A549 (cell line): ENCODE measurements at regions not wholly inside any gene's neighbourhood (a gene's known extent, or its start where the extent isn't known, plus 50 kb on each side); places are given as distances from the start of the nearest gene placed in this dataset.
"Not testable (repeated sequence)": the region's sequence is repeated elsewhere in the genome, so short reads cannot be mapped to it uniquely, and the experiment has no call there.

Source experiments
- ATAC-seq, 2 experiments: fragments of 200-7000 bp in 1 of 2; fragments of >200 bp in 1 of 2; cut with Nextera tagmentation in 1 of 2; cut with Tn5 transposase in 1 of 2; 3 replicates each; pipeline versions ENCODE4 v1.8.0 to v1.9.1; 2018 to 2020; ENCODE audit warnings: mild to moderate bottlenecking in 1 of 2, moderate library complexity in 1 of 2
- CTCF ChIA-PET: fragments of 300-600 bp; sonication (Branson Sonifier 250); formaldehyde crosslinking; extraction: SDS; loops from one replicate; lab custom pipeline; 2021; ENCODE audit warnings: antibody characterized with exemption, inconsistent platforms; lab: Yijun Ruan, JAX
- POLR2A ChIA-PET: fragments of 350-600 bp; formaldehyde crosslinking; extraction: SDS; loops from one replicate; lab custom pipeline; 2021; ENCODE audit warnings: antibody characterized with exemption, inconsistent platforms; lab: Yijun Ruan, JAX
- DNase-seq, 2 experiments: peaks; one replicate each; pipeline versions ENCODE4 v3.0.0 to v3.0.0-alpha.2; 2011 to 2016; ENCODE audit warnings: low read depth in 1 of 2, low spot score in 1 of 2
- FAIRE-seq: peaks from 2 replicates; lab custom pipeline; 2011; peaks lifted over from hg19 to GRCh38; lab: Jason Lieb, UNC
- H3K27ac ChIP-seq, 2 experiments: fragments of >200 bp; sonication (Bioruptor Twin); formaldehyde crosslinking; 3 replicates each; pipeline ENCODE4 v1.5.1; 2016 to 2017
- H3K4me1 ChIP-seq: fragments of >200 bp; sonication (Bioruptor Twin); formaldehyde crosslinking; 3 replicates; pipeline ENCODE4 v1.6.1; 2016
- H3K4me2 ChIP-seq: fragments of >200 bp; sonication (Bioruptor Twin); formaldehyde crosslinking; 3 replicates; pipeline ENCODE4 v1.6.1; 2016
- H3K4me3 ChIP-seq: fragments of >200 bp; sonication (Bioruptor Twin); formaldehyde crosslinking; 3 replicates; pipeline ENCODE4 v1.5.1; 2016
- H3K9me3 ChIP-seq: fragments of >200 bp; sonication (Bioruptor Twin); formaldehyde crosslinking; 3 replicates; pipeline ENCODE4 v1.6.1; 2016
- BHLHE40 ChIP-seq: IDR thresholded peaks from 2 replicates; pipeline ENCODE4 v1.6.1; 2012; ENCODE audit warnings: low read depth, low read length, inconsistent platforms
- CBX8 ChIP-seq: fragments of 200-600 bp; sonication (generic); IDR thresholded peaks from 2 replicates; pipeline ENCODE4 v1.6.1; 2016
- CEBPB ChIP-seq, 2 experiments: fragments of >200 bp in 1 of 2; sonication (Bioruptor Twin) in 1 of 2; formaldehyde crosslinking in 1 of 2; IDR thresholded peaks; 2 replicates each; pipeline ENCODE4 v1.6.1; 2012 to 2016
- CHD4 ChIP-seq: fragments of 200-600 bp; sonication (generic); IDR thresholded peaks from 2 replicates; pipeline ENCODE4 v1.6.1; 2016; ENCODE audit warnings: antibody characterized with exemption, mild to moderate bottlenecking, borderline replicate concordance
- EP300 ChIP-seq, 2 experiments: fragments of >200 bp; sonication (Bioruptor Twin); formaldehyde crosslinking; IDR thresholded peaks; 2 replicates in 1 of 2; 3 replicates in 1 of 2; pipeline ENCODE4 v1.6.1; 2016 to 2017
- FOXS1 ChIP-seq: fragments of 250-450 bp; sonication (Bioruptor Pico); IDR thresholded peaks from 2 replicates; pipeline ENCODE4 v1.5.0; 2020; ENCODE audit warnings: mild to moderate bottlenecking, moderate library complexity
- HEYL ChIP-seq: fragments of 250-450 bp; sonication (Bioruptor Pico); IDR thresholded peaks from 2 replicates; pipeline ENCODE4 v1.8.0; 2021; ENCODE audit warnings: mild to moderate bottlenecking, moderate library complexity
- HOXB13 ChIP-seq: fragments of 250-450 bp; sonication (Bioruptor Pico); IDR thresholded peaks from 2 replicates; pipeline ENCODE4 v1.5.0; 2020; ENCODE audit warnings: low read depth, mild to moderate bottlenecking, moderate library complexity
- KDM5A ChIP-seq: fragments of 200-600 bp; sonication (generic); IDR thresholded peaks from 2 replicates; pipeline ENCODE4 v1.6.1; 2016; ENCODE audit warnings: antibody characterized with exemption, mild to moderate bottlenecking
- MYC ChIP-seq: IDR thresholded peaks from 2 replicates; pipeline ENCODE4 v1.6.1; 2012; ENCODE audit warnings: mild to moderate bottlenecking, inconsistent platforms, low read length, improper control_type of control experiment, borderline replicate concordance
- NFE2L2 ChIP-seq: fragments of 150-350 bp; conservative IDR thresholded peaks from 2 replicates; pipeline ENCODE4 v1.6.1; 2014; ENCODE audit warnings: low read length
- NPAS2 ChIP-seq: fragments of 250-450 bp; sonication (Bioruptor Pico); IDR thresholded peaks from 2 replicates; pipeline ENCODE4 v1.8.0; 2022; ENCODE audit warnings: mild to moderate bottlenecking, moderate library complexity, borderline replicate concordance
- NR3C1 ChIP-seq: fragments of >200 bp; sonication (Bioruptor Twin); formaldehyde crosslinking; IDR thresholded peaks from 3 replicates; pipeline ENCODE4 v1.6.1; 2017
- POLR2AphosphoS2 ChIP-seq: conservative IDR thresholded peaks from 2 replicates; pipeline ENCODE4 v1.6.1; 2012; ENCODE audit warnings: low read length, improper control_type of control experiment, inconsistent platforms
- RCOR1 ChIP-seq: fragments of 150-350 bp; IDR thresholded peaks from 2 replicates; pipeline ENCODE4 v1.6.1; 2014; ENCODE audit warnings: antibody characterized with exemption, low read length, low read depth
- RNF2 ChIP-seq: fragments of 200-600 bp; sonication (generic); IDR thresholded peaks from 2 replicates; pipeline ENCODE4 v1.6.1; 2016; ENCODE audit warnings: low read depth, mild to moderate bottlenecking, antibody characterized with exemption, moderate library complexity, borderline replicate concordance
- SMC3 ChIP-seq: fragments of >200 bp; sonication (Bioruptor Twin); formaldehyde crosslinking; IDR thresholded peaks from 3 replicates; pipeline ENCODE4 v1.6.1; 2018; ENCODE audit warnings: inconsistent platforms
- SREBF2 ChIP-seq: fragments of 450-650 bp; IDR thresholded peaks from 2 replicates; pipeline ENCODE4 v1.6.1; 2014; ENCODE audit warnings: mild to moderate bottlenecking, moderate library complexity
- ZC3H11A ChIP-seq: fragments of 450-650 bp; IDR thresholded peaks from 2 replicates; pipeline ENCODE4 v1.6.1; 2014; ENCODE audit warnings: antibody characterized with exemption, mild to moderate bottlenecking
- ZNF302 ChIP-seq: fragments of 250-450 bp; sonication (Bioruptor Pico); IDR thresholded peaks from 2 replicates; pipeline ENCODE4 v1.9.0; 2021; ENCODE audit warnings: inconsistent platforms, mild to moderate bottlenecking, moderate library complexity
- WGBS: methylation state at CpG from one replicate; pipeline ENCODE4 v1.1.6; 2017; ENCODE audit errors: missing lambda C conversion rate; 5-methylcytosine and 5-hydroxymethylcytosine counted together
- TF ChIP-seq, protein P1 (sequence below): fragments of 150-350 bp; IDR thresholded peaks from 2 replicates; pipeline ENCODE4 v1.6.1; 2014; ENCODE audit warnings: low read depth, mild to moderate bottlenecking, low read length
- TF ChIP-seq, protein P2 (sequence below): IDR thresholded peaks from 2 replicates; pipeline ENCODE4 v1.6.1; 2012; ENCODE audit warnings: low read depth, borderline replicate concordance
- TF ChIP-seq, protein P3 (sequence below): IDR thresholded peaks from 2 replicates; pipeline ENCODE4 v1.6.1; 2012
- TF ChIP-seq, protein P4 (sequence below): fragments of 250-450 bp; sonication (Bioruptor Pico); IDR thresholded peaks from 2 replicates; pipeline ENCODE4 v1.5.0; 2020; ENCODE audit warnings: low read depth, mild to moderate bottlenecking, moderate library complexity
- TF ChIP-seq, protein P5 (sequence below): fragments of 200-600 bp; sonication (generic); IDR thresholded peaks from 2 replicates; pipeline ENCODE4 v1.6.1; 2016; ENCODE audit warnings: antibody characterized with exemption, mild to moderate bottlenecking, moderate library complexity
- TF ChIP-seq, protein P6 (sequence below): fragments of 450-650 bp; IDR thresholded peaks from 2 replicates; pipeline ENCODE4 v1.6.1; 2014; ENCODE audit warnings: antibody characterized with exemption

DNA sequence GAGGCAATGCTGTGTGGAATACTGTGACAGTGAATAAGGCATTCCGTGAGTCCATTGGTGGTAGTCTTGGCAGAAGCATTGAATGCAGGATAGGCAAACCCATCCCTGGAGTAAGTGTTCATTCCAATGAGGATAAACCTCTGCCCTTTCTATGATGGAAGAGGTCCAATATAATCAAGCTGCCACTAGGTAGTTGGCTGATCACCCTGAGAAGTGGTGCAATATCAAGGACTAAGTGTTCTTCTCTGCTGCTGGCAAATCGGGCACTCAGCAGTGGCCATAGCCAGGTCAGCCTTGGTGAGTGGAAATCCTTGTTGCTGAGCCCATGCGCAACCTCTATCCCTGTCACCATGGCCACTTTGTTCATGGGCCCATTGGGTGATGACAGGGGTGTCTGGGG is 70.1 kb downstream of the FBXO4 start:
- Histone ChIP-seq H3K9me3 (no peaks in the 10 kb centered on the region), H3K4me1 (no peaks in the 10 kb centered on the region), H3K4me2 (no peak overlapping the region), H3K4me3 (no peak overlapping the region), H3K27ac (no peak overlapping the region)
- CTCF ChIA-PET, result no interaction called here
- POLR2A ChIA-PET, result no interaction called here
- FAIRE-seq (no peak), DNase-seq (no peak), ATAC-seq (no peak)
- TF ChIP-seq ZC3H11A (no peak), NFE2L2 (no peak), MYC (no peak), HOXB13 (CRISPR knock-in tag) (no peak), CHD4 (no peak), CEBPB (IDR thresholded peaks at IDR 0.05) (no peak), FOXS1 (CRISPR knock-in tag) (no peak), EP300 (IDR thresholded peaks at IDR 0.05) (no peak), RNF2 (no peak), HEYL (CRISPR knock-in tag) (no peak), SMC3 (no peak), BHLHE40 (no peak), NPAS2 (CRISPR knock-in tag) (no peak), NR3C1 (no peak)
- TF ChIP-seq, protein P1, sequence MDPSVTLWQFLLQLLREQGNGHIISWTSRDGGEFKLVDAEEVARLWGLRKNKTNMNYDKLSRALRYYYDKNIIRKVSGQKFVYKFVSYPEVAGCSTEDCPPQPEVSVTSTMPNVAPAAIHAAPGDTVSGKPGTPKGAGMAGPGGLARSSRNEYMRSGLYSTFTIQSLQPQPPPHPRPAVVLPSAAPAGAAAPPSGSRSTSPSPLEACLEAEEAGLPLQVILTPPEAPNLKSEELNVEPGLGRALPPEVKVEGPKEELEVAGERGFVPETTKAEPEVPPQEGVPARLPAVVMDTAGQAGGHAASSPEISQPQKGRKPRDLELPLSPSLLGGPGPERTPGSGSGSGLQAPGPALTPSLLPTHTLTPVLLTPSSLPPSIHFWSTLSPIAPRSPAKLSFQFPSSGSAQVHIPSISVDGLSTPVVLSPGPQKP, result no peak
- TF ChIP-seq, protein P2, sequence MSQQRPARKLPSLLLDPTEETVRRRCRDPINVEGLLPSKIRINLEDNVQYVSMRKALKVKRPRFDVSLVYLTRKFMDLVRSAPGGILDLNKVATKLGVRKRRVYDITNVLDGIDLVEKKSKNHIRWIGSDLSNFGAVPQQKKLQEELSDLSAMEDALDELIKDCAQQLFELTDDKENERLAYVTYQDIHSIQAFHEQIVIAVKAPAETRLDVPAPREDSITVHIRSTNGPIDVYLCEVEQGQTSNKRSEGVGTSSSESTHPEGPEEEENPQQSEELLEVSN, result no peak
- TF ChIP-seq, protein P3, sequence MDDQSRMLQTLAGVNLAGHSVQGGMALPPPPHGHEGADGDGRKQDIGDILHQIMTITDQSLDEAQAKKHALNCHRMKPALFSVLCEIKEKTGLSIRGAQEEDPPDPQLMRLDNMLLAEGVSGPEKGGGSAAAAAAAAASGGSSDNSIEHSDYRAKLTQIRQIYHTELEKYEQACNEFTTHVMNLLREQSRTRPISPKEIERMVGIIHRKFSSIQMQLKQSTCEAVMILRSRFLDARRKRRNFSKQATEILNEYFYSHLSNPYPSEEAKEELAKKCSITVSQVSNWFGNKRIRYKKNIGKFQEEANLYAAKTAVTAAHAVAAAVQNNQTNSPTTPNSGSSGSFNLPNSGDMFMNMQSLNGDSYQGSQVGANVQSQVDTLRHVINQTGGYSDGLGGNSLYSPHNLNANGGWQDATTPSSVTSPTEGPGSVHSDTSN, result no peak
- 22% methylated on average over 3 of the region's 3 CpGs for WGBS

DNA sequence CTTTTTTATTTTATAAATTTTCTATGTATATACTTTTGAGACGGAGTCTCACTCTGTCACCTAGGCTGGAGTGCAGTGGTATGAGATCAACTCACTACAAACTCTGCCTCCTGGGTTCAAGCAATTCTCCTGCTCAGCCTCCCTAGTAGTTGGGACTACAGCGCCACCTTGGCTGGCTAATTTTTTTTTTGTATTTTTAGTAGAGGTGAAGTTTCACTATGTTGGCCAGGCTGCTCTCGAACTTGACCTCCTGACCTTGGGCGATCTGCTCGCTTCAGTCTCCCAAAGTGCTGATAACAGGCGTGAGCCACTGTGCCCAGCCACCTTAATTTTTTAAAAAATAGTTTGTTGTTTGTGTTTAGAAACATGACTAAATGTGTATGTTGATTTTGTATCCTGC is 76.6 kb downstream of the FBXO4 start:
- ATAC-seq, result no peak
- POLR2A ChIA-PET, result no interaction called here

DNA sequence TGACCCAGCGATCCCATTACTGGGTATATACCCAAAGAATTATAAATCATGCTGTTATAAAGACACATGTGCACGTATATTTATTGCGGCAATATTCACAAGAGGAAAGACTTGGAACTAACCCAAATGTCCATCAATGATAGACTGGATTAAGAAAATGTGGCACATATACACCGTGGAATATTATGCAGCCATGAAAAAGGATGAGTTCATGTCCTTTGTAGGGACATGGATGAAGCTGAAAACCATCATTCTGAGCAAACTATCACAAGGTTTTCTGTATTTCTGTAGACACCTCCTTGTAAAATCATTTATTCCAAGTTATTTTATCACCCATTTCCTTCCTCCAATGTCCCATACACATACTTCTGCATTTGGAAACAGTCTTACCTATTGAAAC is 78.8 kb downstream of the FBXO4 start:
- H3K9me3 ChIP-seq, H3K27ac ChIP-seq, FAIRE-seq, ATAC-seq, H3K4me1 ChIP-seq, DNase-seq, CTCF ChIA-PET, POLR2A ChIA-PET, H3K4me3 ChIP-seq, H3K4me2 ChIP-seq: not testable (repeated sequence)
- 69% methylated on average over 4 of the region's 4 CpGs for WGBS

More for the DNA sequence above, 76.6 kb downstream of the FBXO4 start:
- Histone ChIP-seq H3K4me1 (no peaks in the 10 kb centered on the region), H3K27ac (no peak overlapping the region), H3K9me3 (no peaks in the 10 kb centered on the region), H3K4me2 (no peak overlapping the region), H3K4me3 (no peak overlapping the region)
- 20% methylated on average over 6 of the region's 6 CpGs for WGBS
- TF ChIP-seq POLR2AphosphoS2, result no peak
- TF ChIP-seq, protein P4, sequence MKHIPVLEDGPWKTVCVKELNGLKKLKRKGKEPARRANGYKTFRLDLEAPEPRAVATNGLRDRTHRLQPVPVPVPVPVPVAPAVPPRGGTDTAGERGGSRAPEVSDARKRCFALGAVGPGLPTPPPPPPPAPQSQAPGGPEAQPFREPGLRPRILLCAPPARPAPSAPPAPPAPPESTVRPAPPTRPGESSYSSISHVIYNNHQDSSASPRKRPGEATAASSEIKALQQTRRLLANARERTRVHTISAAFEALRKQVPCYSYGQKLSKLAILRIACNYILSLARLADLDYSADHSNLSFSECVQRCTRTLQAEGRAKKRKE, result no peak
- TF ChIP-seq ZNF302 (CRISPR knock-in tag), result no peak
- TF ChIP-seq KDM5A, result no peak
- no peak for TF ChIP-seq CBX8
- TF ChIP-seq, protein P5, sequence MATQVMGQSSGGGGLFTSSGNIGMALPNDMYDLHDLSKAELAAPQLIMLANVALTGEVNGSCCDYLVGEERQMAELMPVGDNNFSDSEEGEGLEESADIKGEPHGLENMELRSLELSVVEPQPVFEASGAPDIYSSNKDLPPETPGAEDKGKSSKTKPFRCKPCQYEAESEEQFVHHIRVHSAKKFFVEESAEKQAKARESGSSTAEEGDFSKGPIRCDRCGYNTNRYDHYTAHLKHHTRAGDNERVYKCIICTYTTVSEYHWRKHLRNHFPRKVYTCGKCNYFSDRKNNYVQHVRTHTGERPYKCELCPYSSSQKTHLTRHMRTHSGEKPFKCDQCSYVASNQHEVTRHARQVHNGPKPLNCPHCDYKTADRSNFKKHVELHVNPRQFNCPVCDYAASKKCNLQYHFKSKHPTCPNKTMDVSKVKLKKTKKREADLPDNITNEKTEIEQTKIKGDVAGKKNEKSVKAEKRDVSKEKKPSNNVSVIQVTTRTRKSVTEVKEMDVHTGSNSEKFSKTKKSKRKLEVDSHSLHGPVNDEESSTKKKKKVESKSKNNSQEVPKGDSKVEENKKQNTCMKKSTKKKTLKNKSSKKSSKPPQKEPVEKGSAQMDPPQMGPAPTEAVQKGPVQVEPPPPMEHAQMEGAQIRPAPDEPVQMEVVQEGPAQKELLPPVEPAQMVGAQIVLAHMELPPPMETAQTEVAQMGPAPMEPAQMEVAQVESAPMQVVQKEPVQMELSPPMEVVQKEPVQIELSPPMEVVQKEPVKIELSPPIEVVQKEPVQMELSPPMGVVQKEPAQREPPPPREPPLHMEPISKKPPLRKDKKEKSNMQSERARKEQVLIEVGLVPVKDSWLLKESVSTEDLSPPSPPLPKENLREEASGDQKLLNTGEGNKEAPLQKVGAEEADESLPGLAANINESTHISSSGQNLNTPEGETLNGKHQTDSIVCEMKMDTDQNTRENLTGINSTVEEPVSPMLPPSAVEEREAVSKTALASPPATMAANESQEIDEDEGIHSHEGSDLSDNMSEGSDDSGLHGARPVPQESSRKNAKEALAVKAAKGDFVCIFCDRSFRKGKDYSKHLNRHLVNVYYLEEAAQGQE, result no peak
- TF ChIP-seq, protein P6, sequence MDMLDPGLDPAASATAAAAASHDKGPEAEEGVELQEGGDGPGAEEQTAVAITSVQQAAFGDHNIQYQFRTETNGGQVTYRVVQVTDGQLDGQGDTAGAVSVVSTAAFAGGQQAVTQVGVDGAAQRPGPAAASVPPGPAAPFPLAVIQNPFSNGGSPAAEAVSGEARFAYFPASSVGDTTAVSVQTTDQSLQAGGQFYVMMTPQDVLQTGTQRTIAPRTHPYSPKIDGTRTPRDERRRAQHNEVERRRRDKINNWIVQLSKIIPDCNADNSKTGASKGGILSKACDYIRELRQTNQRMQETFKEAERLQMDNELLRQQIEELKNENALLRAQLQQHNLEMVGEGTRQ, result no peak
- no peak for TF ChIP-seq EP300 (IDR thresholded peaks at IDR 0.05)
- TF ChIP-seq SREBF2, result no peak
- no peak for TF ChIP-seq NR3C1
- TF ChIP-seq CEBPB (IDR thresholded peaks at IDR 0.05), result no peak
- no peak for TF ChIP-seq RCOR1
- DNase-seq (no peak), FAIRE-seq (no peak)
- CTCF ChIA-PET, result no interaction called here
